Progenitor cell of endocrine pancreas (in vitro differentiated cells): ENCODE measurements at regions not wholly inside any gene's neighbourhood (a gene's known extent, or its start where the extent isn't known, plus 50 kb on each side); places are given as distances from the start of the nearest gene placed in this dataset.

Experiments used
- DNase-seq: peaks from one replicate; pipeline ENCODE4 v3.0.0; 2021; ENCODE audit warnings: low spot score; ENCODE audit not compliant: unreplicated experiment
- H3K27ac Mint-ChIP-seq: 2 replicates; pipeline ENCODE4 v1.8.0; 2021; ENCODE audit warnings: mild to moderate bottlenecking, moderate library complexity, mixed read lengths
- H3K27me3 Mint-ChIP-seq: 2 replicates; pipeline ENCODE4 v1.8.0; 2021; ENCODE audit warnings: mixed read lengths
- H3K36me3 Mint-ChIP-seq: 2 replicates; pipeline ENCODE4 v1.8.0; 2022; ENCODE audit warnings: mixed read lengths; ENCODE audit not compliant: insufficient read depth
- H3K4me1 Mint-ChIP-seq: 2 replicates; pipeline ENCODE4 v1.8.0; 2021; ENCODE audit warnings: low read depth, mixed read lengths
- H3K4me3 Mint-ChIP-seq: 2 replicates; pipeline ENCODE4 v1.8.0; 2021; ENCODE audit warnings: low read depth, mild to moderate bottlenecking, moderate library complexity, mixed read lengths
- H3K9me3 Mint-ChIP-seq: 2 replicates; pipeline ENCODE4 v1.8.0; 2021; ENCODE audit warnings: low read depth, mixed read lengths
- CTCF ChIP-seq: fragments of 200-600 bp; sonication (generic); IDR thresholded peaks from one replicate; pipeline ENCODE4 v1.5.0; 2021; ENCODE audit warnings: antibody characterized with exemption, mild to moderate bottlenecking; ENCODE audit not compliant: unreplicated experiment

GRCh38 chr10:106053061-106053460, 1111.4 kb downstream of the SORCS1 start:
- Mint-ChIP-seq H3K27ac (no peak overlapping the region), H3K4me3 (no peak overlapping the region), H3K36me3 (no peaks in the 10 kb centered on the region), H3K27me3 (no peaks in the 10 kb centered on the region), H3K4me1 (peaks cover 1% of the 10 kb centered on the region), H3K9me3 (peaks cover 4% of the 10 kb centered on the region)
- DNase-seq, result no peak
- no peak for TF ChIP-seq CTCF

- DNase-seq, result no peak
- Mint-ChIP-seq H3K9me3 (peaks cover 3% of the 10 kb centered on the region), H3K27ac (no peak overlapping the region), H3K27me3 (no peaks in the 10 kb centered on the region), H3K4me1 (no peaks in the 10 kb centered on the region), H3K4me3 (no peak overlapping the region), H3K36me3 (no peaks in the 10 kb centered on the region)
- no peak for TF ChIP-seq CTCF
These were observed 1120.0 kb downstream of the SORCS1 start for GRCh38 chr10:106044503-106044902.

- H3K27me3 Mint-ChIP-seq, result no peaks in the 10 kb centered on the region
- DNase-seq, result no peak
- H3K27ac Mint-ChIP-seq, result no peak overlapping the region
- peaks cover 3% of the 10 kb centered on the region for H3K9me3 Mint-ChIP-seq
- no peaks in the 10 kb centered on the region for H3K4me1 Mint-ChIP-seq
- TF ChIP-seq CTCF, result no peak
- no peak overlapping the region for H3K4me3 Mint-ChIP-seq
- H3K36me3 Mint-ChIP-seq, result no peaks in the 10 kb centered on the region
These were observed 1120.6 kb downstream of the SORCS1 start for GRCh38 chr10:106043863-106044262.

- no peak overlapping the region for H3K27ac Mint-ChIP-seq
- H3K4me3 Mint-ChIP-seq, result no peak overlapping the region
- H3K4me1 Mint-ChIP-seq, result no peaks in the 10 kb centered on the region
- H3K9me3 Mint-ChIP-seq, result peaks cover 15% of the 10 kb centered on the region
- no peak for TF ChIP-seq CTCF
- DNase-seq, result no peak
- H3K27me3 Mint-ChIP-seq, result no peaks in the 10 kb centered on the region
- peaks cover 3% of the 10 kb centered on the region for H3K36me3 Mint-ChIP-seq
These were observed 1126.3 kb downstream of the SORCS1 start for GRCh38 chr10:106038246-106038645.

- Mint-ChIP-seq H3K27ac (peak overlapping the region; percentile 53), H3K4me1 (peaks cover 12% of the 10 kb centered on the region), H3K4me3 (no peak overlapping the region), H3K9me3 (peaks cover 17% of the 10 kb centered on the region), H3K36me3 (peaks cover 3% of the 10 kb centered on the region), H3K27me3 (no peaks in the 10 kb centered on the region)
- DNase-seq, result no peak
- no peak for TF ChIP-seq CTCF
These were observed 1131.4 kb downstream of the SORCS1 start for GRCh38 chr10:106033065-106033464.
